Inflammatory macrophage (primary cell): ENCODE measurements at regions not wholly inside any gene's neighbourhood (a gene's known extent, or its start where the extent isn't known, plus 50 kb on each side); places are given as distances from the start of the nearest gene placed in this dataset.

Experiments used
- DNase-seq, 2 donors: peaks; one replicate each; pipeline ENCODE4 v3.0.0-alpha.2; 2020 to 2022

DNA sequence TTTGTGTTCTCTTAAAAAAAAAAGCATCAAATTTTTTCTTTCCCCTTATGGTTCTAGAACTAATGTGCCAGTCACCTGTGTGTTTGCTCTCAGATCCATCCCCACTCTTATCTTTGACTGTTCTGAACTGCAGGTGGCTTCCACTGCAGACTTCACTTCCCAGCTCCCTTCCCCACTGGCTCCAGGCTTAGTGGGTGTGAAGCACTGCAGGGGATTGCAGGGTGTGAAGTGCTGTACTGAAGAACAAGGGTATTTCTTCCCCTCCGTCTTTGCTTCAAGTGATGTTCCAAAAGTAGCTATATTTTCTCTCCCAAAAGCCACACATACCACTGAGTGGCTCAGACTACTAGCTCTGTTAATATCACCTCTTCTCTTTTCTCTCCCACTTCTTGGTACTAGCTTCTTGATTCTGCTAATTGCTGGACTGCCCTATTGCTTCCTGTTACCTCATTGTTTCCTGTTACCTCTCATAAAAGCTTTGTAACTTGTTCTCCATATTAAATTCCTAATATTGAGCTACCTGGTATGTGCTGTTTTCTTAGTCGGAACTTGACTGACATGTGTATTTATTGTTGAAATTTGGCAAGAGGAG, 115.4 kb upstream of the PRICKLE1 start:
- peak in 1 of 2 donors; percentile 8 for DNase-seq

DNA sequence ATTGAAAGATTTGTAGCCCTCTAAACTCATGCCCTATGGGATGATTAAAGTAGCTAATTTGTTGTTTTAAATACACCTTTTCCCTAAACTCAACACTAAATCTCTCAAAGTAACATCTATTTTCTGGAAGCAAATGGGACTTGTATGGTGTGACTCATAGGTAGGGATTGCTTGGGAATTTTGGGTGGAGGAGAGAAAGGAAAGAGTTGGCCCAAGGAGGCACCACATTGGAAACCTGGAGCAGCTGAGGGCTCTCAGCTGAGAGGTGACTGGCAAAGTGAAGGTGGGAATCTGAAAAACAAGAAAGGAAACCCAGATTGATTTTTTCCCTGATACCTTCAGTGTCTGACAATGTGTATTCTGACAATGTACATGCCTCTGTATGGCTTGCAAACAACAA, 114.8 kb upstream of the PRICKLE1 start:
- DNase-seq: no peak

DNA sequence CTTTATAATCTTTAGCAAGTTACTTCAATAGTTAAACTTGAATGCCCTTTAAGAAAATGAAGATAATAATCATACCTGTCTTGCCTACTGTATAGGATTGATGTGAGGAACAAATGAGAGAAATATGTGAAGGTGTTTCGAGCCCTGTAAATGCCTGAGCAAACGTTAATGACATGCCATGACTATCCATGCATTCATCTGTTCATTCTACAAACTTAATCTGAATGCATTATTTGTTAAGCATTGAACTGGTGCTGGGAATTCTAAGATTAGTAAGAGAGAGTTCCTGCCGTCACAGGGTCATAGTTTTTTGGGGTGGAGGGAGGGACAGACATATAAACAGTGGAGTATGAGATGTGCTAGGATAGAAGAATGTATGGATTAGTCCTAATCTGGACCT, 111.5 kb upstream of the PRICKLE1 start:
- DNase-seq: no peak

GRCh38 chr12:42698213-42698612, 108.7 kb upstream of the PRICKLE1 start:
- DNase-seq: peak; percentile 18 to 77

DNA sequence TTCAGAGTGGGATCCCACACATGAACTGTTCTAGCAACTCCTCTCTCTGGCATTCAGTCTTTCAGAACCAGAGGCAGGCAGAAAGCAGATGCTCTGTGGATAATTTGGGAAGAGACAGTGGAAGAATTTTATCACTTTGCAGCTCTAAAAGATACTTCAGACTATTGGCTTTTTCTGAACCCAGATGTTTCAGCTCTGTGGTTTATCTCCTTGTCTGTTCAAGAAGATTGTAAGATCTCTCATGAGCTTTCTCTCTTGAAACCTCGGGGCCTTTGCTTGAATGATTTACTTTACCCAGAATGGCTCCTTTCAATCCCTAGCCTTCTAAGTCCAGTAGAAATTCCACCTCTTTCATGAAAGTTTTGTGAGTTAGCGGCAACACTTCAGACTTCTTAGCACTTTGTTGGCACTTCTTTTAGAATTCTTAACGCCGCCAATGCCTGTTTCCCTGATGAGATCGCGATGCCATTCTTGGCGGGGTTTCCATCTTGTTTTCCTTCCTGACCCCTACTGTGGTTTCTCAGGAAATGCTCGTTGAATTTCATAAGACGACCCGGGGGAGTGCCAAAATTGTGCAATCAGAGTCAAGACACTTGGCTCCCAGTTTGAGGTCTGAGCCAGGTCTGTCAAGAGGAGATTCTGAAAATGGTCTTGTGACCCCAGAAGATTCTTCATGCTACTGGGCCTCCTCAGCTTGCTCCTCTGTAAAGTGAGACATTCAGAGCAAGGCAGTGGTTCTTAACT, 107.0 kb upstream of the PRICKLE1 start:
- DNase-seq: peak in 1 of 2 donors; percentile 72

DNA sequence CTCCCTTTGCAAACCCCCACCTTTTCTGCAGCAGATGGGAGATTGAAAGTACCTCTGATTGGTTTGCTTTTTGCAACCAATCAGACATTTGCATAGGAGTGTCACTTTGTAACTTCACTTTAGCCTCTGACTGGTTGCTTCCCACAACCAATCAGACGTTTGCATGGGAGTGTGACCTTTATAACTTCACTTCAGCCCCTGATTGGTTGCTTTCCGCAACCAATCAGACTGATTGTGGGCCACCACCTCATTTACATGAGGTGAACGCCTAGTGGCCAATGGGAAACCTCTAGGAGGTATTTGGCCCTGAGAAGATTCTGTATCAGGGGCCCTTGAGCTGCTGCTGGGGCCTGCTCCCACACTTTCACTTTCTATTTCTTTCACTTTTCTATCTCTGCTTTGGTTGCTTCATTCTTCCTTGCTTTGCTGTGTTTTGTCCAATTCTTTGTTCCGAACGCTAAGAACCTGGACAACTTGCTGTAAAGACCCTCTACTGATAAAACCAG, 106.0 kb upstream of the PRICKLE1 start:
- no peak for DNase-seq

DNA sequence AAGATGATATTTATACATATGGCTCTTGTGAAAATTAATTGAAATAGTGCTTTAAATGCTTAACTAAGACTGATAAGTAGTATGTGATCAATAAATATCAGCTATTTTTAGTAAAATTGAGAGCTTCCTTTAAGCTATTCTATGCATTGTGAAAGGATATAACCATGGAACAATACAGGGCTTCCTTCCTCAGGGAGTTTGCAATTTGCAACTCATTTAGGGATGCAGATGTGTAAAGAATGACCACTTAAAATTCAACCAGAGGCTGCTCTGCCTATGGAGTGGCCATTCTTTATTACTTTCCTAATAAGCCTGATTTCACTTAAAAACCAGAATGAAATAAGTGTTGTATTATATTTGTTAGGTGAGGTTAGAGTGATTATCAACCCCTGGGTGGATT, 103.2 kb upstream of the PRICKLE1 start:
- no peak for DNase-seq

GRCh38 chr12:42691991-42692557, 102.5 kb upstream of the PRICKLE1 start:
- DNase-seq: no peak

DNA sequence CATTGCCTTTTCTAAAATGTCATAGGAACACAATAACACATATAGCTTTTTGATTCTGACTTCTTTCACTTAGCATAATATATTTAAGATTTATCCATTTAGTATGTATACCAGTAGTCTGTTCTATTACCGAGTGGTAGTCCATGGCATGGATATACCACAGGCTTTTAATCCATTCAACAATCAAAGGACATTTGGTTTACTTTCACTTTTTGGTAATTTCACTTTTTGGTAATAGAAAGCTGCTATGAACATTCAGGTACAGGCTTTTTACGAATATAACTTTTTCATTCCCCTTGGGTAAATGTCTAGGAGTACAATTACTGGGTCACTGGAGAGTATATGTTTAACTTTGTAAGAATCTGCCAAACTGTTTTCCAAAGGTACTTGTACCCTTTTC, 100.7 kb upstream of the PRICKLE1 start:
- DNase-seq: no peak

DNA sequence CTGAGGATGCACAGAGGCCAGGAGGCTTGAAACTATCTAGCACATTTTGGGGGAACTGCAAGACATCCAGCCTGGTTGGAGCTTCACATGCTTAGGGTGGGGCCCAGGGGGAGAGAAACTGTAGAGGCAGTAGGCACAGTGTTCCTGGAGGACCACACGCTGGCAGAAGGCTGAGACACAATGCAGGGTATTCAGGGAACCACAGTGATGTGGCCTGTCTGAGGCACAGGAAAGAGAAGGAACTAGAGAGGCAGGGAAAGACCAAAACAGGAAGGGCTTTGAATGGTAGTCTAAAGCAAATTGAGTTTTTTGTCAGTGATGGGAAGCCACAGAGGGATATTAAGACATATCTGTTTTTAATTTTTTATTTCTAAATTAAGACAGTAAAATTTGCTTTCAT, 100.2 kb upstream of the PRICKLE1 start:
- no peak for DNase-seq

DNA sequence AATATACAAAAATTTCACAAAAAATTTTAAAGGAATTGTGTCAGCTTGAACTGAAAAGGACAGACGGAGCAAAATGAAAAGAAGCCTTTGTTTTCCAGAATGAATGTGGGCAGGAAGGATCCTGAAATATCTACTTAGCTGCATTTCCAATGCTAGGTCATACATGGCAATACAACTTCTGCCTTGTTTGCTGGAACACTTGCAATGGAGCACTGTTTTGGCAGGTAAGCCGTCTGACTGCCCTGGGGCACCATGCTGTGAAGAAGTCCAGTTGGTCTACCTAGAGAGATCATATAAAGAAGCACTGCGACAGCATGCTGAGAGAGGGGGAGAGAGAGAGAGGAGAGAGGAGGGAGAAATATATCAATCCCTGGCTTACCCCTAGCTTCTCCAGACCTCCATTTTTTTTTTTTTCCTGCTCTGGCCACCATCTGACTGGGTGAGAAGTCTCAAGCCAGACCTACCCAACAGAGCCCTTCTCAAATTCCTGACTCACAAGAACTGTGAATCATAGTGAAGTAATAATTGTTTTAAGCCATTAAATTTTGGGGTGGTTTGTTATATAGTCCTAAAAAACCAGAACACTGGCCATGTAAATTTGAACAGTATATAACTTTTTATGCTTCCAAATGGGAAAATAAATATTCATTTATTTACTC, 97.1 kb upstream of the PRICKLE1 start:
- no peak for DNase-seq

GRCh38 chr12:42684802-42685071, 95.2 kb upstream of the PRICKLE1 start:
- no peak for DNase-seq

GRCh38 chr12:42683933-42684801, 94.6 kb upstream of the PRICKLE1 start:
- DNase-seq: no peak

DNA sequence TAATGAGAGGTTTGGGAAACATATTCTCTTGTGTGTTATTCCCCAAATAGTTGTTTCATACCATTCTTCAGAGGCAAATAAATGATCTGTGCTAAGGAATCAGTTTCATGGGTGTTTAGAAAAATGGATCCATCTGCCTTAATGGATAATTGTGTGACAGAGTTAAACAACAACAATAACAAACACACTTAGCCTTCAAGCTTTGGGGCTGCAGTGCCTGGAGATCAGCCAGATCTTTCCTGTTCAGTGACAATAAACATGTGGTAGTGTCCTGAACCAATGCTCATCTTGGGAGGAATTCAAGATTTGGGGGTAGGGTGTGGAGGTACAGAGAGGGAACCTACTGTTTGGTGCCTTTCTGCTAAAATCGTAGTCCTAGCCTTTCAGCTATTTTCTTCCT, 93.7 kb upstream of the PRICKLE1 start:
- no peak for DNase-seq

DNA sequence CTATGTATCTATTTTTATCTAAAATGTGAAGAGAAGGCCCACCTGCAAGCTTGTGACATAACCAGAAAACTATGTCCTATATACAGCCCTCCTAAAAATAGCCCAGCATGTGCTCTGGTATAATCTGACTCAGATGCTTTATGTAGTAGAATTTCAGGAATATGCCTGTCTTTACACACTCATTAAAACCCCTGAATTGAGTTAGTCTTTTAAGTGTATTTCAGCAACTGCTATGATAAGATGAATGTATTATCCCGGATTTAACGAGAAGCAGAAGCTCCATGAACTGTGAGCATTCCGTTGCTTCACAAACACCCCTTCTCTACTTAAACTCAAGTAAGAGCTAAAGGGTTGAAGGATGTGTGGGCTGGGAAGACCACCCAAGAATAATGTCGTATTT, 89.9 kb upstream of the PRICKLE1 start:
- no peak for DNase-seq

DNA sequence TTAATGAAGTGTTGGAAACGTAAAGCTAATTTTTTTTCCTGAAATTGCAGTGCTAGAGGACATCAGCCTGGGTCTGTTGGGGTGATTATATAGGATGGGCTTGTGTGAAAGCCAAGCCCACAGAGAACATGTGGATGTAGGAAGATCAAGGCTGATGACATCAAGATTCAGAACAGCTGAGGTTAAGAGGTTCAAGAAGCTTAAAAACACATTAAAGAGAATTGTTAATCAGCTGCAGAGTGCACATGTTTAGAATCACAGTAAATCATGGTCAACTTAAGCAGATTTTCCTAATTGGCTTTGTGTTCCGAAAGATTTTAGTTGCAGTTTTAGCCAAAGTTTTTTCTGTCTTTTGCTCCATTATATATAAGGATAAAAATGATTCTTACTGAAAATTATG, 87.9 kb upstream of the PRICKLE1 start:
- DNase-seq: no peak

DNA sequence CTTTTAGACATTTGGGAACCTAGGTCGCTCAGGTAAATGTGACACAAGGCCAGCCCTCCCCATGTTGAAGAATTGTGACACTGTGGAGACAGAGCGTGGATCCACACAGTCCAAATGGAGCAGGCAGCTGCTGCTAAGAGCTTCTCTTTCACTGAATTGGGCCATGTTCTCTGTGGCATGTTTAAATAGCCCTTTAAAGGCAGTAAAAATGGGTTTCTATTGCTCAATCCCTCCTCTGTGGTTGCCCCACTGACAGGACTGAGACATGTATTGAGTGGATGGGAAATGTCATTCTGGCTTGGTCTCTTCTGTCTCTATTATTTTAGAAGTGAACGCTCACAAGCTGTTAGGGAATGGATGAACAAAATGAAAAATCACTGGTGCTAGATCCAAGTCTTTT, 84.0 kb upstream of the PRICKLE1 start:
- no peak for DNase-seq

DNA sequence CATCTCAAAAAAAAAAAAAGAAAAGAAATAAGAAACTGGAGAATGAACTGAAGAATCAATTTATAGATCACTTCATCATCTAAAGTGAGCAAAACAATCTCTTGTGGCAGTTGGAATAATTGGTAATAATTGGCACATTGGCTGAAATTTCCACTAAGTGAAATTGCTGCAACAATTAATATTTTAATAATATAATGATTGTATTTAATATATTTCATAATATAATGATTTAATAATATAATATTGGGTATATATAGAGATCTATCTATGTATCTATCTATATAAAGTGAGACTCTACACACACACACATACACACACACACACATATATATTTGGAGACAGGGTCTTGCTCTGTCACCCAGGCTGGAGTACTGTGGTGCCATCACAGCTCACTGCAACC, 81.2 kb upstream of the PRICKLE1 start:
- no peak for DNase-seq

- no peak for DNase-seq
These were observed 80.0 kb upstream of the PRICKLE1 start for GRCh38 chr12:42669553-42669952.

DNA sequence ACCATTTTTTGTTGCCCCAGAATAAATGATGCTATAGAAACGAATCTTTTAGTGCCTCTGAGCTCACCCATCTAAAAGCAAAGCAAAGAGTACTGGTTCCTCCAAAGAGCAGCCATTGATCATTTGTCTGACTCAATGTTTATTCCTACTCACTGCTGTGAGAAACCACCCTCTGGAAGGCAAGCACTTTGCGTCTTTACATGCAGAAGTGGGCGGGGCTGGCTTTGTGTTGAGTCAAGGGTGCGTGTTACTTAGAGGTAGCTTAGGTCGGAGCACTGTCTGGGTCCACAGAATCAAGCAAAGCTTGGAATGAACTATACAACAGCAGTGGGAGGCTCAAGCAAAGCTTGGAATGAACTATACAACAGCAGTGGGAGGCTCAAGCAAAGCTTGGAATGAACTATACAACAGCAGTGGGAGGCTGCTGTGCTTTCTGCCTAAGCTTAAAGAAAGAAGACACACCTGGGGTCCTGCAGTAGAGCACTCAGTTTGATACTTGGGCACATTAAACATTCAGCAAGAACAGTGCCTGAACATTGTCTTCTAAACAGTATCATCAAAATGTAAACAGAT, 77.2 kb upstream of the PRICKLE1 start:
- DNase-seq: no peak

- DNase-seq: no peak
These were observed 74.1 kb upstream of the PRICKLE1 start for GRCh38 chr12:42663621-42664020.
